ENCODE measurements at regions not wholly inside any gene's neighbourhood (a gene's known extent, or its start where the extent isn't known, plus 50 kb on each side); places are given as distances from the start of the nearest gene placed in this dataset.
A peak's percentile ranks its signal among the peaks of the same experiment; 100 is the strongest.
"Not testable (repeated sequence)": the region's sequence is repeated elsewhere in the genome, so short reads cannot be mapped to it uniquely, and the experiment has no call there.

- no peaks in the 10 kb centered on the region for H3K4me1 ChIP-seq
- 89 to 91% methylated on average over 3 of the region's 3 CpGs for WGBS, 2 donors
- TF ChIP-seq CTCF (IDR thresholded peaks at IDR 0.05): no peak
- H3K27ac ChIP-seq: no peak overlapping the region
- no peak for ATAC-seq
- H3K36me3 ChIP-seq: no peaks in the 10 kb centered on the region
- intact Hi-C loops (cut with DNase I): no loop called here
- no peak overlapping the region for H3K4me3 ChIP-seq
- no peak for DNase-seq
- H3K27me3 ChIP-seq: no peaks in the 10 kb centered on the region
- H3K9me3 ChIP-seq: peaks cover 0 to 26% (median 0%) of the 10 kb centered on the region in 11 donors
These were observed 464.0 kb downstream of the TMEM114 start for GRCh38 chr16:8126313-8126712.

- Histone ChIP-seq H3K36me3 (no peaks in the 10 kb centered on the region), H3K27ac (no peak overlapping the region), H3K27me3 (no peaks in the 10 kb centered on the region), H3K4me1 (no peaks in the 10 kb centered on the region), H3K9me3 (peaks cover 0 to 13% (median 3%) of the 10 kb centered on the region in 11 donors), H3K4me3 (no peak overlapping the region)
- intact Hi-C loops (cut with DNase I): no loop called here
- 30 to 64% methylated on average over 4 of the region's 4 CpGs for WGBS, 2 donors
- ATAC-seq (no peak), DNase-seq (no peak)
- no peak for TF ChIP-seq CTCF (IDR thresholded peaks at IDR 0.05)
These were observed 470.3 kb downstream of the TMEM114 start for GRCh38 chr16:8120001-8120400.

GRCh38 chr16:8115814-8116213, 474.5 kb downstream of the TMEM114 start:
- Histone ChIP-seq H3K36me3 (no peaks in the 10 kb centered on the region), H3K9me3 (peaks cover 0 to 29% (median 7%) of the 10 kb centered on the region in 11 donors), H3K27ac (no peak overlapping the region), H3K4me3 (no peak overlapping the region), H3K27me3 (no peaks in the 10 kb centered on the region), H3K4me1 (peaks cover 0 to 2% (median 0%) of the 10 kb centered on the region in 9 donors)
- intact Hi-C loops (cut with DNase I): no loop called here
- 10 to 18% methylated on average over 2 of the region's 2 CpGs for WGBS, 2 donors
- ATAC-seq (no peak), DNase-seq (no peak)
- no peak for TF ChIP-seq CTCF (IDR thresholded peaks at IDR 0.05)

GRCh38 chr16:8114941-8115340, 475.4 kb downstream of the TMEM114 start:
- peaks cover 0 to 24% (median 7%) of the 10 kb centered on the region in 11 donors for H3K9me3 ChIP-seq
- H3K27me3 ChIP-seq; H3K36me3 ChIP-seq; intact Hi-C loops (cut with DNase I); H3K4me1 ChIP-seq; DNase-seq; ATAC-seq; H3K27ac ChIP-seq; H3K4me3 ChIP-seq: not testable (repeated sequence)
- WGBS, 2 donors: 97% methylated on average over 32 of the region's 32 CpGs

- TF ChIP-seq CTCF (IDR thresholded peaks at IDR 0.05): no peak
- DNase-seq (peak in 1 of 2 donors; percentile 8), ATAC-seq (peak in 6 of 8 donors; percentile 46 to 88 (median 71))
- Histone ChIP-seq H3K36me3 (no peaks in the 10 kb centered on the region), H3K4me1 (peaks cover 0 to 13% (median 0%) of the 10 kb centered on the region in 9 donors), H3K9me3 (peaks cover 0 to 23% (median 7%) of the 10 kb centered on the region in 11 donors), H3K27me3 (no peaks in the 10 kb centered on the region), H3K27ac (peak overlapping the region in 1 of 10 donors; percentile 10), H3K4me3 (no peak overlapping the region)
- intact Hi-C loops (cut with DNase I): no loop called here
- 66% methylated on average over 3 of the region's 3 CpGs for WGBS, 2 donors
These were observed 476.5 kb downstream of the TMEM114 start for GRCh38 chr16:8113843-8114242.
